Rectal smooth muscle tissue (tissue), 1 donor: ENCODE measurements at regions not wholly inside any gene's neighbourhood (a gene's known extent, or its start where the extent isn't known, plus 50 kb on each side); places are given as distances from the start of the nearest gene placed in this dataset.

Experiments used
- H3K27ac ChIP-seq: one replicate; pipeline ENCODE4 v1.7.0; 2013; ENCODE audit warnings: low read depth, low read length, inconsistent platforms
- H3K27me3 ChIP-seq: one replicate; pipeline ENCODE4 v1.7.0; 2013; ENCODE audit warnings: low read length; ENCODE audit not compliant: control insufficient read depth, insufficient read depth
- H3K36me3 ChIP-seq: one replicate; pipeline ENCODE4 v1.7.0; 2013; ENCODE audit warnings: low read length; ENCODE audit not compliant: control insufficient read depth, insufficient read depth
- H3K4me1 ChIP-seq: one replicate; pipeline ENCODE4 v1.7.0; 2013; ENCODE audit warnings: low read length; ENCODE audit not compliant: control insufficient read depth, insufficient read depth
- H3K4me3 ChIP-seq: one replicate; pipeline ENCODE4 v1.7.0; 2013; ENCODE audit warnings: low read length
- H3K9ac ChIP-seq: one replicate; pipeline ENCODE4 v1.7.0; 2013; ENCODE audit warnings: low read length

GRCh38 chr20:21653628-21654027 is 51.8 kb upstream of the PAX1 start:
- H3K4me3 ChIP-seq: no peak overlapping the region
- H3K27ac ChIP-seq: no peak overlapping the region
- H3K27me3 ChIP-seq: no peaks in the 10 kb centered on the region
- H3K9ac ChIP-seq: no peak overlapping the region
- H3K4me1 ChIP-seq: no peaks in the 10 kb centered on the region
- H3K36me3 ChIP-seq: no peaks in the 10 kb centered on the region

GRCh38 chr20:21643417-21643816 is 62.0 kb upstream of the PAX1 start:
- Histone ChIP-seq H3K4me3 (no peak overlapping the region), H3K4me1 (no peaks in the 10 kb centered on the region), H3K36me3 (no peaks in the 10 kb centered on the region), H3K9ac (no peak overlapping the region), H3K27ac (no peak overlapping the region), H3K27me3 (no peaks in the 10 kb centered on the region)

GRCh38 chr20:21640556-21640955 is 64.9 kb upstream of the PAX1 start:
- Histone ChIP-seq H3K9ac (no peak overlapping the region), H3K27ac (no peak overlapping the region), H3K4me3 (no peak overlapping the region), H3K4me1 (no peaks in the 10 kb centered on the region), H3K36me3 (no peaks in the 10 kb centered on the region), H3K27me3 (no peaks in the 10 kb centered on the region)

GRCh38 chr20:21633829-21634228 is 71.6 kb upstream of the PAX1 start:
- H3K36me3 ChIP-seq: no peaks in the 10 kb centered on the region
- no peak overlapping the region for H3K9ac ChIP-seq
- H3K27me3 ChIP-seq: no peaks in the 10 kb centered on the region
- H3K4me1 ChIP-seq: no peaks in the 10 kb centered on the region
- no peak overlapping the region for H3K4me3 ChIP-seq
- H3K27ac ChIP-seq: no peak overlapping the region

GRCh38 chr20:21632735-21633053 is 72.8 kb upstream of the PAX1 start:
- Histone ChIP-seq H3K27ac (no peak overlapping the region), H3K4me1 (no peaks in the 10 kb centered on the region), H3K4me3 (no peak overlapping the region), H3K27me3 (no peaks in the 10 kb centered on the region), H3K9ac (no peak overlapping the region), H3K36me3 (no peaks in the 10 kb centered on the region)

GRCh38 chr20:21632031-21632734 is 73.3 kb upstream of the PAX1 start:
- no peaks in the 10 kb centered on the region for H3K4me1 ChIP-seq
- no peak overlapping the region for H3K9ac ChIP-seq
- no peak overlapping the region for H3K4me3 ChIP-seq
- H3K36me3 ChIP-seq: no peaks in the 10 kb centered on the region
- no peak overlapping the region for H3K27ac ChIP-seq
- no peaks in the 10 kb centered on the region for H3K27me3 ChIP-seq

- Histone ChIP-seq H3K27me3 (no peaks in the 10 kb centered on the region), H3K27ac (no peak overlapping the region), H3K4me1 (no peaks in the 10 kb centered on the region), H3K9ac (no peak overlapping the region), H3K4me3 (no peak overlapping the region), H3K36me3 (no peaks in the 10 kb centered on the region)
Observed at GRCh38 chr20:21628800-21629199, 76.7 kb upstream of the PAX1 start.

GRCh38 chr20:21623781-21624094 is 81.7 kb upstream of the PAX1 start:
- H3K36me3 ChIP-seq: no peaks in the 10 kb centered on the region
- no peak overlapping the region for H3K9ac ChIP-seq
- no peak overlapping the region for H3K4me3 ChIP-seq
- no peaks in the 10 kb centered on the region for H3K4me1 ChIP-seq
- no peak overlapping the region for H3K27ac ChIP-seq
- no peaks in the 10 kb centered on the region for H3K27me3 ChIP-seq

- no peak overlapping the region for H3K4me3 ChIP-seq
- no peak overlapping the region for H3K27ac ChIP-seq
- H3K9ac ChIP-seq: no peak overlapping the region
- no peaks in the 10 kb centered on the region for H3K27me3 ChIP-seq
- no peaks in the 10 kb centered on the region for H3K4me1 ChIP-seq
- H3K36me3 ChIP-seq: no peaks in the 10 kb centered on the region
Observed at GRCh38 chr20:21623074-21623780, 82.2 kb upstream of the PAX1 start.

GRCh38 chr20:21622097-21622857 is 83.2 kb upstream of the PAX1 start:
- Histone ChIP-seq H3K4me3 (no peak overlapping the region), H3K4me1 (no peaks in the 10 kb centered on the region), H3K36me3 (no peaks in the 10 kb centered on the region), H3K27ac (no peak overlapping the region), H3K9ac (no peak overlapping the region), H3K27me3 (no peaks in the 10 kb centered on the region)

GRCh38 chr20:21618759-21619416 is 86.6 kb upstream of the PAX1 start:
- H3K9ac ChIP-seq: no peak overlapping the region
- no peak overlapping the region for H3K27ac ChIP-seq
- H3K27me3 ChIP-seq: no peaks in the 10 kb centered on the region
- H3K36me3 ChIP-seq: no peaks in the 10 kb centered on the region
- no peak overlapping the region for H3K4me3 ChIP-seq
- no peaks in the 10 kb centered on the region for H3K4me1 ChIP-seq

- no peak overlapping the region for H3K4me3 ChIP-seq
- no peaks in the 10 kb centered on the region for H3K36me3 ChIP-seq
- no peak overlapping the region for H3K9ac ChIP-seq
- no peak overlapping the region for H3K27ac ChIP-seq
- H3K27me3 ChIP-seq: no peaks in the 10 kb centered on the region
- H3K4me1 ChIP-seq: no peaks in the 10 kb centered on the region
Observed at GRCh38 chr20:21615617-21616080, 89.8 kb upstream of the PAX1 start.
